H1 (cell line): ENCODE measurements at regions not wholly inside any gene's neighbourhood (a gene's known extent, or its start where the extent isn't known, plus 50 kb on each side); places are given as distances from the start of the nearest gene placed in this dataset.

Experiments
- JUN ChIP-seq: IDR thresholded peaks from 2 replicates; pipeline ENCODE4 v1.6.1; 2011; ENCODE audit warnings: low read depth, mild to moderate bottlenecking, improper control_type of control experiment, low read length
- NANOG ChIP-seq: IDR thresholded peaks from 2 replicates; pipeline ENCODE4 v1.6.1; 2011; ENCODE audit warnings: low read length, low read depth, mild to moderate bottlenecking, inconsistent platforms; ENCODE audit not compliant: insufficient read depth, poor library complexity, severe bottlenecking
- NRF1 ChIP-seq: IDR thresholded peaks from 2 replicates; pipeline ENCODE4 v1.6.1; 2011; ENCODE audit warnings: mild to moderate bottlenecking, low read depth, low read length, improper control_type of control experiment
- PHF8 ChIP-seq: fragments of 200-600 bp; sonication (generic); conservative IDR thresholded peaks from 2 replicates; pipeline ENCODE4 v1.7.1; 2012; ENCODE audit warnings: low read depth, mild to moderate bottlenecking, inconsistent platforms, low read length, moderate library complexity
- POLR2A ChIP-seq, 2 experiments: IDR thresholded peaks; 1 replicate in 1 of 2; 2 replicates in 1 of 2; pipeline ENCODE4 v1.6.1; 2011; ENCODE audit warnings: low read depth in 2 of 2, low read length in 2 of 2, mild to moderate bottlenecking in 2 of 2; ENCODE audit errors: control extremely low read depth in 1 of 2
- SP2 ChIP-seq: IDR thresholded peaks from 2 replicates; pipeline ENCODE4 v1.6.1; 2012; ENCODE audit warnings: mild to moderate bottlenecking, low read length, inconsistent platforms
- SRF ChIP-seq: IDR thresholded peaks from 2 replicates; pipeline ENCODE4 v1.6.1; 2011; ENCODE audit warnings: mild to moderate bottlenecking, low read depth, low read length, moderate library complexity
- SUZ12 ChIP-seq: fragments of 200-600 bp; sonication (generic); IDR thresholded peaks from 2 replicates; pipeline ENCODE4 v1.6.1; 2012; ENCODE audit warnings: mild to moderate bottlenecking, inconsistent platforms, low read length, moderate library complexity, mixed read lengths
- TF ChIP-seq, protein P1 (sequence below): IDR thresholded peaks from 2 replicates; pipeline ENCODE4 v1.6.1; 2012; ENCODE audit warnings: inconsistent platforms
- TF ChIP-seq, protein P2 (sequence below), 3 experiments: IDR thresholded peaks; 1 replicate in 2 of 3; 2 replicates in 1 of 3; pipeline versions ENCODE4 v1.5.1 to v1.6.1; 2011; ENCODE audit warnings: low read length in 3 of 3, mild to moderate bottlenecking in 3 of 3, inconsistent platforms in 2 of 3, low read depth in 1 of 3, moderate library complexity in 1 of 3; ENCODE audit not compliant: insufficient read depth in 1 of 3; ENCODE audit errors: control extremely low read depth in 1 of 3

DNA sequence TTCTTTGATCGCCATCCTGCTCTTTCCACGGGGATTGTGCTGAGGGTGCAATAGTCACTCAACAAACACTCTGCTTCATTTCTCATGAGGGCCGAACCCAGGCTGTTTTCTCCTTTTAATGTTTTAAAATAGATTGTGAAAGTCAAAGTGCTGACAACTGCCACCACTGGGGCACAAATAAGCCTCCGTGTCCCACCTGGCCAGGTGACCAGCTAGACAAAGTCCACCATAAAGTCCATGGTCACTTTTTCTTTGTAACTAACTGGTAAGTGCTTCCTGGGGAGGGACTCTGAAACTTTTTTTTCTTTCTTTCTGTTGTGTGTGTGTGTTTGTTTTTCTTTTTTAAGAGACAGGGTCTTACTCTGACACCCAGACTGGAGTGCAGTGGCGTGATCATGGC lies 219.8 kb downstream of the LY86 start:
- TF ChIP-seq, protein P1, sequence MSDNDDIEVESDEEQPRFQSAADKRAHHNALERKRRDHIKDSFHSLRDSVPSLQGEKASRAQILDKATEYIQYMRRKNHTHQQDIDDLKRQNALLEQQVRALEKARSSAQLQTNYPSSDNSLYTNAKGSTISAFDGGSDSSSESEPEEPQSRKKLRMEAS: no peak
- TF ChIP-seq, protein P2, sequence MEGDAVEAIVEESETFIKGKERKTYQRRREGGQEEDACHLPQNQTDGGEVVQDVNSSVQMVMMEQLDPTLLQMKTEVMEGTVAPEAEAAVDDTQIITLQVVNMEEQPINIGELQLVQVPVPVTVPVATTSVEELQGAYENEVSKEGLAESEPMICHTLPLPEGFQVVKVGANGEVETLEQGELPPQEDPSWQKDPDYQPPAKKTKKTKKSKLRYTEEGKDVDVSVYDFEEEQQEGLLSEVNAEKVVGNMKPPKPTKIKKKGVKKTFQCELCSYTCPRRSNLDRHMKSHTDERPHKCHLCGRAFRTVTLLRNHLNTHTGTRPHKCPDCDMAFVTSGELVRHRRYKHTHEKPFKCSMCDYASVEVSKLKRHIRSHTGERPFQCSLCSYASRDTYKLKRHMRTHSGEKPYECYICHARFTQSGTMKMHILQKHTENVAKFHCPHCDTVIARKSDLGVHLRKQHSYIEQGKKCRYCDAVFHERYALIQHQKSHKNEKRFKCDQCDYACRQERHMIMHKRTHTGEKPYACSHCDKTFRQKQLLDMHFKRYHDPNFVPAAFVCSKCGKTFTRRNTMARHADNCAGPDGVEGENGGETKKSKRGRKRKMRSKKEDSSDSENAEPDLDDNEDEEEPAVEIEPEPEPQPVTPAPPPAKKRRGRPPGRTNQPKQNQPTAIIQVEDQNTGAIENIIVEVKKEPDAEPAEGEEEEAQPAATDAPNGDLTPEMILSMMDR (IDR thresholded peaks at IDR 0.05; ENCODE audit: control extremely low read depth in 1 of 3, insufficient read depth in 1 of 3, low read depth in 1 of 3, low read length in 3 of 3): no peak
- TF ChIP-seq SRF: no peak
- no peak for TF ChIP-seq NRF1
- no peak for TF ChIP-seq PHF8
- TF ChIP-seq NANOG: no peak
- TF ChIP-seq SP2: no peak
- TF ChIP-seq JUN: no peak
- TF ChIP-seq POLR2A (IDR thresholded peaks at IDR 0.05; ENCODE audit: control extremely low read depth in 1 of 2, low read depth in 2 of 2, low read length in 2 of 2): no peak
- TF ChIP-seq SUZ12: no peak
